GM21576 (cell line): ENCODE measurements at regions not wholly inside any gene's neighbourhood (a gene's known extent, or its start where the extent isn't known, plus 50 kb on each side); places are given as distances from the start of the nearest gene placed in this dataset.
"Not testable (repeated sequence)": the region's sequence is repeated elsewhere in the genome, so short reads cannot be mapped to it uniquely, and the experiment has no call there.

Experiments
- ATAC-seq: cut with Tn5 transposase; IDR thresholded peaks from one replicate; pipeline ENCODE4 v1.9.1; 2021; ENCODE audit warnings: mild to moderate bottlenecking, moderate library complexity; ENCODE audit not compliant: unreplicated experiment

- ATAC-seq, result no peak
These were observed 559.1 kb upstream of the TRPC7 start for GRCh38 chr5:136924490-136924889.

- ATAC-seq, result no peak
These were observed 545.3 kb upstream of the TRPC7 start for GRCh38 chr5:136910625-136911024.

GRCh38 chr5:136909906-136910305, 544.6 kb upstream of the TRPC7 start:
- no peak for ATAC-seq

- no peak for ATAC-seq
These were observed 542.0 kb upstream of the TRPC7 start for GRCh38 chr5:136907371-136907770.

GRCh38 chr5:136906545-136906944, 541.2 kb upstream of the TRPC7 start:
- ATAC-seq, result no peak

GRCh38 chr5:136905571-136905970, 540.2 kb upstream of the TRPC7 start:
- no peak for ATAC-seq

GRCh38 chr5:136894070-136894469, 528.7 kb upstream of the TRPC7 start:
- no peak for ATAC-seq

GRCh38 chr5:136892000-136892399, 526.7 kb upstream of the TRPC7 start:
- ATAC-seq, result no peak

GRCh38 chr5:136891175-136891972, 526.0 kb upstream of the TRPC7 start:
- ATAC-seq, result no peak

- ATAC-seq, result no peak
These were observed 525.2 kb upstream of the TRPC7 start for GRCh38 chr5:136890431-136891148.

GRCh38 chr5:136886608-136887007, 521.3 kb upstream of the TRPC7 start:
- ATAC-seq, result no peak

GRCh38 chr5:136864960-136865359, 499.6 kb upstream of the TRPC7 start:
- ATAC-seq, result no peak

- ATAC-seq, result no peak
These were observed 491.3 kb upstream of the TRPC7 start for GRCh38 chr5:136856648-136857047.

- ATAC-seq, result no peak
These were observed 488.6 kb upstream of the TRPC7 start for GRCh38 chr5:136853971-136854370.

GRCh38 chr5:136840601-136841000, 475.3 kb upstream of the TRPC7 start:
- no peak for ATAC-seq

- ATAC-seq, result no peak
These were observed 470.7 kb upstream of the TRPC7 start for GRCh38 chr5:136836093-136836492.

- no peak for ATAC-seq
These were observed 455.5 kb upstream of the TRPC7 start for GRCh38 chr5:136820848-136821247.

- no peak for ATAC-seq
These were observed 454.4 kb upstream of the TRPC7 start for GRCh38 chr5:136819526-136820302.

GRCh38 chr5:136816327-136816726, 451.0 kb upstream of the TRPC7 start:
- no peak for ATAC-seq

- no peak for ATAC-seq
These were observed 449.5 kb upstream of the TRPC7 start for GRCh38 chr5:136814619-136815378.

- ATAC-seq, result not testable (repeated sequence)
These were observed 446.9 kb upstream of the TRPC7 start for GRCh38 chr5:136812270-136812669.
